ENCODE measurements at regions not wholly inside any gene's neighbourhood (a gene's known extent, or its start where the extent isn't known, plus 50 kb on each side); places are given as distances from the start of the nearest gene placed in this dataset.

GRCh38 chr2:133716166-133716565 is 147.9 kb upstream of the NCKAP5 start:
- TF ChIP-seq, protein P1, sequence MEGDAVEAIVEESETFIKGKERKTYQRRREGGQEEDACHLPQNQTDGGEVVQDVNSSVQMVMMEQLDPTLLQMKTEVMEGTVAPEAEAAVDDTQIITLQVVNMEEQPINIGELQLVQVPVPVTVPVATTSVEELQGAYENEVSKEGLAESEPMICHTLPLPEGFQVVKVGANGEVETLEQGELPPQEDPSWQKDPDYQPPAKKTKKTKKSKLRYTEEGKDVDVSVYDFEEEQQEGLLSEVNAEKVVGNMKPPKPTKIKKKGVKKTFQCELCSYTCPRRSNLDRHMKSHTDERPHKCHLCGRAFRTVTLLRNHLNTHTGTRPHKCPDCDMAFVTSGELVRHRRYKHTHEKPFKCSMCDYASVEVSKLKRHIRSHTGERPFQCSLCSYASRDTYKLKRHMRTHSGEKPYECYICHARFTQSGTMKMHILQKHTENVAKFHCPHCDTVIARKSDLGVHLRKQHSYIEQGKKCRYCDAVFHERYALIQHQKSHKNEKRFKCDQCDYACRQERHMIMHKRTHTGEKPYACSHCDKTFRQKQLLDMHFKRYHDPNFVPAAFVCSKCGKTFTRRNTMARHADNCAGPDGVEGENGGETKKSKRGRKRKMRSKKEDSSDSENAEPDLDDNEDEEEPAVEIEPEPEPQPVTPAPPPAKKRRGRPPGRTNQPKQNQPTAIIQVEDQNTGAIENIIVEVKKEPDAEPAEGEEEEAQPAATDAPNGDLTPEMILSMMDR (conservative IDR thresholded peaks at IDR 0.05 in 1 of 2, IDR thresholded peaks at IDR 0.05 in 1 of 2; ENCODE audit: low read depth in 1 of 2, low read length in 2 of 2), result no peak
- no peak for TF ChIP-seq EZH2 (IDR thresholded peaks at IDR 0.05; ENCODE audit: low read length, missing control alignments)
